GM18502 (cell line): ENCODE measurements at regions not wholly inside any gene's neighbourhood (a gene's known extent, or its start where the extent isn't known, plus 50 kb on each side); places are given as distances from the start of the nearest gene placed in this dataset.

ENCODE experiments used
- ATAC-seq: cut with Tn5 transposase; IDR thresholded peaks from one replicate; pipeline ENCODE4 v1.9.1; 2021; ENCODE audit warnings: mild to moderate bottlenecking; ENCODE audit not compliant: unreplicated experiment, poor library complexity

GRCh38 chr18:39958876-39959275 is 1996.2 kb upstream of the PIK3C3 start:
- no peak for ATAC-seq

GRCh38 chr18:39952816-39953215 is 2002.2 kb upstream of the PIK3C3 start:
- ATAC-seq = no peak

- no peak for ATAC-seq
Measured at GRCh38 chr18:39951142-39951720, 2003.8 kb upstream of the PIK3C3 start.

- no peak for ATAC-seq
Measured at GRCh38 chr18:39946623-39947061, 2008.4 kb upstream of the PIK3C3 start.

- ATAC-seq = no peak
Measured at GRCh38 chr18:39945076-39945475, 2010.0 kb upstream of the PIK3C3 start.

GRCh38 chr18:39942702-39943101 is 2012.3 kb upstream of the PIK3C3 start:
- ATAC-seq = no peak

- no peak for ATAC-seq
Measured at GRCh38 chr18:39938676-39939608, 2016.1 kb upstream of the PIK3C3 start.

GRCh38 chr18:39935598-39935997 is 2019.4 kb upstream of the PIK3C3 start:
- no peak for ATAC-seq

- no peak for ATAC-seq
Measured at GRCh38 chr18:39918847-39919246, 2036.2 kb upstream of the PIK3C3 start.

- no peak for ATAC-seq
Measured at GRCh38 chr18:39913672-39914366, 2041.2 kb upstream of the PIK3C3 start.

- ATAC-seq = no peak
Measured at GRCh38 chr18:39911716-39912115, 2043.3 kb upstream of the PIK3C3 start.

- no peak for ATAC-seq
Measured at GRCh38 chr18:39909706-39910105, 2045.3 kb upstream of the PIK3C3 start.

GRCh38 chr18:39886136-39886535 is 2068.9 kb upstream of the PIK3C3 start:
- ATAC-seq = no peak

- ATAC-seq = no peak
Measured at GRCh38 chr18:39872651-39873050, 2082.4 kb upstream of the PIK3C3 start.

GRCh38 chr18:39871961-39872360 is 2083.1 kb upstream of the PIK3C3 start:
- no peak for ATAC-seq

- no peak for ATAC-seq
Measured at GRCh38 chr18:39870591-39870990, 2084.4 kb upstream of the PIK3C3 start.

GRCh38 chr18:39863916-39864315 is 2091.1 kb upstream of the PIK3C3 start:
- no peak for ATAC-seq

- no peak for ATAC-seq
Measured at GRCh38 chr18:39862341-39862740, 2092.7 kb upstream of the PIK3C3 start.

- no peak for ATAC-seq
Measured at GRCh38 chr18:39854291-39854690, 2100.7 kb upstream of the PIK3C3 start.

- ATAC-seq = no peak
Measured at GRCh38 chr18:39846265-39846664, 2108.8 kb upstream of the PIK3C3 start.

- no peak for ATAC-seq
Measured at GRCh38 chr18:39845631-39846030, 2109.4 kb upstream of the PIK3C3 start.
